T-helper 2 cell (primary cell): ENCODE measurements at regions not wholly inside any gene's neighbourhood (a gene's known extent, or its start where the extent isn't known, plus 50 kb on each side); places are given as distances from the start of the nearest gene placed in this dataset.

ENCODE experiments used
- DNase-seq, 5 experiments: peaks; one replicate each; pipeline versions ENCODE4 v3.0.0 to v3.0.0-alpha.2; 2012 to 2022

- DNase-seq, result no peak
Measured at GRCh38 chr20:56930876-56931275, 301.8 kb downstream of the TFAP2C start.

GRCh38 chr20:56932575-56933330 lies 303.6 kb downstream of the TFAP2C start:
- no peak for DNase-seq

- no peak for DNase-seq
Measured at GRCh38 chr20:56933331-56933698, 304.2 kb downstream of the TFAP2C start.

- no peak for DNase-seq
Measured at GRCh38 chr20:56934888-56935287, 305.8 kb downstream of the TFAP2C start.

GRCh38 chr20:56940466-56940865 lies 311.4 kb downstream of the TFAP2C start:
- DNase-seq, result no peak

GRCh38 chr20:56941101-56941686 lies 312.1 kb downstream of the TFAP2C start:
- no peak for DNase-seq

- DNase-seq, result no peak
Measured at GRCh38 chr20:56943946-56944945, 315.1 kb downstream of the TFAP2C start.

GRCh38 chr20:56945057-56945456 lies 316.0 kb downstream of the TFAP2C start:
- no peak for DNase-seq

GRCh38 chr20:56945901-56946300 lies 316.8 kb downstream of the TFAP2C start:
- DNase-seq, result no peak

- DNase-seq, result no peak
Measured at GRCh38 chr20:56949318-56949717, 317.1 kb downstream of the BMP7 start.

- DNase-seq, result no peak
Measured at GRCh38 chr20:56952258-56953047, 314.0 kb downstream of the BMP7 start.

GRCh38 chr20:56953048-56953586 lies 313.3 kb downstream of the BMP7 start:
- no peak for DNase-seq

- DNase-seq, result no peak
Measured at GRCh38 chr20:56954797-56955196, 311.6 kb downstream of the BMP7 start.

GRCh38 chr20:56955680-56956079 lies 310.8 kb downstream of the BMP7 start:
- DNase-seq, result no peak

- DNase-seq, result no peak
Measured at GRCh38 chr20:56956534-56956933, 309.9 kb downstream of the BMP7 start.

GRCh38 chr20:56957737-56958553 lies 308.5 kb downstream of the BMP7 start:
- no peak for DNase-seq

GRCh38 chr20:56964901-56965300 lies 301.5 kb downstream of the BMP7 start:
- no peak for DNase-seq

GRCh38 chr20:56967916-56968315 lies 298.5 kb downstream of the BMP7 start:
- DNase-seq, result no peak

- DNase-seq, result no peak
Measured at GRCh38 chr20:56968376-56969048, 297.9 kb downstream of the BMP7 start.

- DNase-seq, result peak in 1 of 5 experiments; percentile 9
Measured at GRCh38 chr20:56974499-56975250, 291.8 kb downstream of the BMP7 start.
